ENCODE measurements at regions not wholly inside any gene's neighbourhood (a gene's known extent, or its start where the extent isn't known, plus 50 kb on each side); places are given as distances from the start of the nearest gene placed in this dataset.

DNA sequence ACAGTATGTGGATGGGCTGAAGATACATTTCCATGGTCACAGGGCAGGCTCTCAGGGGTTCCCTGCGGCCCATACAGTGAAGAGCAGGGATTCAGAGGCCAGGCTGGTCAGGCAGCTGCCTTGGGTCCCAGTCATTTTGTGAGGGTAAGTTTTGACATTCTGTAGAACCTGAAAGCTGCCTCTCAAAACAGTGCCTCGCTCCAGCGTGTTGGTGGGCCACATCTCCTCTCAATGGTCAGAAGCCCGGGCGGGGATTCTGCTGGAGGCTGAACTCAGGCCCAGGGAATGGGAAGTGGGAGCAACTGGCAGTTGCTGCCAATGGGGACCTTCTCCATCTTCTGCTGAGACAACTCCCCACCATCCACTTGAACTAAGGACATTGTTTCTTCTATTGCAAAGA, 190.0 kb downstream of the PTPN20 start:
- H3K36me3 ChIP-seq (ENCODE audit: low read depth, low read length) = no peaks in the 10 kb centered on the region
- intact Hi-C loops (cut with micrococcal nuclease) = no loop called here
- H3K4me3 ChIP-seq (ENCODE audit: low read length) = no peak overlapping the region
- H3F3A ChIP-seq (ENCODE audit: low read length, unreplicated experiment) = no peaks in the 10 kb centered on the region
- H3K9me3 ChIP-seq (ENCODE audit: low read length) = no peaks in the 10 kb centered on the region
- no peaks in the 10 kb centered on the region for H3K79me2 ChIP-seq (ENCODE audit: low read length)
- no peak for DNase-seq
- 0 out of 2 replicates have a peak, but pooled peaks cover 4% of the 10 kb centered on the region for H3K27me3 ChIP-seq (ENCODE audit: low read length)
- H3K4me2 ChIP-seq (ENCODE audit: low read length) = no peak overlapping the region
- POLR2A ChIA-PET (ENCODE audit: unreplicated experiment) = no interaction called here
- no peak overlapping the region for H3K27ac ChIP-seq (ENCODE audit: low read length)
- no peaks in the 10 kb centered on the region for H4K20me1 ChIP-seq (ENCODE audit: low read length)
- no peak overlapping the region for H3K9ac ChIP-seq (ENCODE audit: low read length)
- H3K4me1 ChIP-seq (ENCODE audit: insufficient read depth, low read length) = no peaks in the 10 kb centered on the region; the same call in 1 of the 2 replicates
- H3K9me2 ChIP-seq (replicated peaks; ENCODE audit: low read length) = no peaks in the 10 kb centered on the region
- CTCF ChIA-PET = no interaction called here
- BruUV-seq (replicated peaks) = no TSS peak
- TF ChIP-seq EZH2phosphoT487 (IDR thresholded peaks at IDR 0.05; ENCODE audit: borderline replicate concordance, low read length) (no peak), EZH2 (IDR thresholded peaks at IDR 0.05; ENCODE audit: low read length, unreplicated experiment) (no peak)
- TF ChIP-seq, protein P1, sequence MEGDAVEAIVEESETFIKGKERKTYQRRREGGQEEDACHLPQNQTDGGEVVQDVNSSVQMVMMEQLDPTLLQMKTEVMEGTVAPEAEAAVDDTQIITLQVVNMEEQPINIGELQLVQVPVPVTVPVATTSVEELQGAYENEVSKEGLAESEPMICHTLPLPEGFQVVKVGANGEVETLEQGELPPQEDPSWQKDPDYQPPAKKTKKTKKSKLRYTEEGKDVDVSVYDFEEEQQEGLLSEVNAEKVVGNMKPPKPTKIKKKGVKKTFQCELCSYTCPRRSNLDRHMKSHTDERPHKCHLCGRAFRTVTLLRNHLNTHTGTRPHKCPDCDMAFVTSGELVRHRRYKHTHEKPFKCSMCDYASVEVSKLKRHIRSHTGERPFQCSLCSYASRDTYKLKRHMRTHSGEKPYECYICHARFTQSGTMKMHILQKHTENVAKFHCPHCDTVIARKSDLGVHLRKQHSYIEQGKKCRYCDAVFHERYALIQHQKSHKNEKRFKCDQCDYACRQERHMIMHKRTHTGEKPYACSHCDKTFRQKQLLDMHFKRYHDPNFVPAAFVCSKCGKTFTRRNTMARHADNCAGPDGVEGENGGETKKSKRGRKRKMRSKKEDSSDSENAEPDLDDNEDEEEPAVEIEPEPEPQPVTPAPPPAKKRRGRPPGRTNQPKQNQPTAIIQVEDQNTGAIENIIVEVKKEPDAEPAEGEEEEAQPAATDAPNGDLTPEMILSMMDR (conservative IDR thresholded peaks at IDR 0.05; ENCODE audit: low read depth, low read length) = no peak
- H2AFZ ChIP-seq (ENCODE audit: low read length) = no peak overlapping the region
- no peak for ATAC-seq

DNA sequence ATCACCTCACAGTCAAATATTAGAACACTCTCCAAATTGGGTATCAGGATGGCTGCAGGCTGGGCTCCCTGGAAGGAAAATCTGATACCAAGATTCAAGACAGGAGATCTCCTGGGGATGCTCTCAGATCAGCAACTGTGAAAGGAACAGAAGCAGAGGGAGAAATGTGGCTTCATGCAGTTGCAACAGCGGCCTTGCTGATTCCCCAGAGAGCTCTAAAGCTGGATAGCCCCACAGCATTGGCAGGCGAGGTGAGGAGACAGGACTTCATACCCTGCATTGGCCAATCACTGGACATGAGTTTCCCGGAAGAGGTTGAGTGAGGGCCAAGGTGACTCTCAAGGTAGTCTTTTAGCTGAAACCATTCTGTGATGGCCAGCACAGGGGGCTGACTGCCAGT, 190.6 kb downstream of the PTPN20 start:
- no peak overlapping the region for H3K27ac ChIP-seq (ENCODE audit: low read length)
- H2AFZ ChIP-seq (ENCODE audit: low read length) = no peak overlapping the region
- H3K9me2 ChIP-seq (replicated peaks; ENCODE audit: low read length) = no peaks in the 10 kb centered on the region
- no peak overlapping the region for H3K4me2 ChIP-seq (ENCODE audit: low read length)
- H3K9ac ChIP-seq (ENCODE audit: low read length) = no peak overlapping the region
- 0 out of 2 replicates have a peak, but pooled peaks cover 4% of the 10 kb centered on the region for H3K27me3 ChIP-seq (ENCODE audit: low read length)
- CTCF ChIA-PET = no interaction called here
- DNase-seq = no peak
- H3K4me3 ChIP-seq (ENCODE audit: low read length) = no peak overlapping the region
- no peaks in the 10 kb centered on the region for H3K9me3 ChIP-seq (ENCODE audit: low read length)
- intact Hi-C loops (cut with micrococcal nuclease) = no loop called here
- POLR2A ChIA-PET (ENCODE audit: unreplicated experiment) = no interaction called here
- TF ChIP-seq EZH2phosphoT487 (IDR thresholded peaks at IDR 0.05; ENCODE audit: borderline replicate concordance, low read length) = no peak
- TF ChIP-seq, protein P1 (conservative IDR thresholded peaks at IDR 0.05; ENCODE audit: low read depth, low read length) = no peak
- no peak for TF ChIP-seq EZH2 (IDR thresholded peaks at IDR 0.05; ENCODE audit: low read length, unreplicated experiment)
- BruUV-seq (replicated peaks) = no TSS peak
- no peaks in the 10 kb centered on the region for H4K20me1 ChIP-seq (ENCODE audit: low read length)
- H3F3A ChIP-seq (ENCODE audit: low read length, unreplicated experiment) = no peaks in the 10 kb centered on the region
- ATAC-seq = no peak
- no peaks in the 10 kb centered on the region; the same call in 1 of the 2 replicates for H3K4me1 ChIP-seq (ENCODE audit: insufficient read depth, low read length)
- no peaks in the 10 kb centered on the region for H3K36me3 ChIP-seq (ENCODE audit: low read depth, low read length)
- no peaks in the 10 kb centered on the region for H3K79me2 ChIP-seq (ENCODE audit: low read length)

DNA sequence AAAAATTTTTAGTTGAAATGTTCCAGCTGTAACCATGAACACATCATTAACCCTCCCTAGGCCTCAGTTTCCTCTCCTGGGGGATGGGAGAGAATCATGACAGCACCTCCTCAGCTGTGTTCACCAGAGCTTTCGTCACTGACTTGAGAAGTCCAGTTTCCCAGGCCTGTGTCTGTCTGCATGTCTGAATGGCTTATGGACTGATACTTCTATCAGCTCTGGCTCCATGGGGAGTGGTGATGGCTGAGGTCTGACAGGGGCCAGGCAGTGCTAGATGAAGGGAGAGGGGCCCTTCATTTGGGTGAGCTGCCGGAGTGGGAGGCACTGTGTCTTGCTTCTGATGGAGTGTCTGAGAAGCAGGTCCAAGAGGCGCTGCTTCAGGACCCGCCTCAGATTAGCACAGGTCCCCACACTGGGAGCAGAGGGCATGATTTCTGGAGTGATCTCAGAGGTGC, 192.9 kb downstream of the PTPN20 start:
- no peak overlapping the region for H2AFZ ChIP-seq (ENCODE audit: low read length)
- no peaks in the 10 kb centered on the region for H3K9me3 ChIP-seq (ENCODE audit: low read length)
- H3K9ac ChIP-seq (ENCODE audit: low read length) = no peak overlapping the region
- ChIA-PET CTCF (no interaction called here), POLR2A (ENCODE audit: unreplicated experiment) (no interaction called here)
- no peaks in the 10 kb centered on the region for H3K27me3 ChIP-seq (ENCODE audit: low read length)
- ATAC-seq (no peak), DNase-seq (no peak)
- no peaks in the 10 kb centered on the region for H3K9me2 ChIP-seq (replicated peaks; ENCODE audit: low read length)
- no TSS peak for BruUV-seq (replicated peaks)
- intact Hi-C loops (cut with micrococcal nuclease) = no loop called here
- H3K27ac ChIP-seq (ENCODE audit: low read length) = no peak overlapping the region
- no peaks in the 10 kb centered on the region; the same call in 1 of the 2 replicates for H3K4me1 ChIP-seq (ENCODE audit: insufficient read depth, low read length)
- no peaks in the 10 kb centered on the region for H3K79me2 ChIP-seq (ENCODE audit: low read length)
- H3K36me3 ChIP-seq (ENCODE audit: low read depth, low read length) = no peaks in the 10 kb centered on the region
- TF ChIP-seq, protein P1 (conservative IDR thresholded peaks at IDR 0.05; ENCODE audit: low read depth, low read length) = no peak
- TF ChIP-seq EZH2 (IDR thresholded peaks at IDR 0.05; ENCODE audit: low read length, unreplicated experiment) = no peak
- TF ChIP-seq EZH2phosphoT487 (IDR thresholded peaks at IDR 0.05; ENCODE audit: borderline replicate concordance, low read length) = no peak
- H4K20me1 ChIP-seq (ENCODE audit: low read length) = no peaks in the 10 kb centered on the region
- no peak overlapping the region for H3K4me3 ChIP-seq (ENCODE audit: low read length)
- H3F3A ChIP-seq (ENCODE audit: low read length, unreplicated experiment) = no peaks in the 10 kb centered on the region
- H3K4me2 ChIP-seq (ENCODE audit: low read length) = no peak overlapping the region
